ENCODE measurements at regions not wholly inside any gene's neighbourhood (a gene's known extent, or its start where the extent isn't known, plus 50 kb on each side); places are given as distances from the start of the nearest gene placed in this dataset.

DNA sequence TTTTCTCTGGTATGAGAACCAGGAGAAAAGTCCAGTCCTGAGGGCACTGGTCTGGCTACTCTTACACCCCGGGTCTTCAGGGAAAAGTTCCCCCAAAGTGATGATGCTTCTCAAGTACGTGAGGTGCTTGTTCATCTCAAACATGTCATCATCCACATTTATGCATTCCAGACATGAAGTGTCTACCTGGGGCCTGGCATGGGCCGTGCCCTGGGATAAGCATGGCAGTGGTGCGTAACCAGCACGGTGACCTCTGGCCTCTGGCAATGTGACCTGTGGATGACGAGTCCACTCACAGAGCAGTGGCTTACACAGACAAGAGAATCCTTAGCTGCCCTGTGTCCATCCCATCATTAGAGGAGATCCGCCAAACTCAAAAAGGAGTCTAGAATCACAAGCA is 74.8 kb upstream of the LGALSL start:
- Histone ChIP-seq H3K9me3 (replicated peaks) (no peaks in the 10 kb centered on the region), H3K27ac (no peak overlapping the region), H3K27me3 (no peaks in the 10 kb centered on the region), H3K4me1 (peaks cover 9% of the 10 kb centered on the region), H3K4me3 (no peak overlapping the region), H3K36me3 (no peaks in the 10 kb centered on the region)
- no peak for DNase-seq

DNA sequence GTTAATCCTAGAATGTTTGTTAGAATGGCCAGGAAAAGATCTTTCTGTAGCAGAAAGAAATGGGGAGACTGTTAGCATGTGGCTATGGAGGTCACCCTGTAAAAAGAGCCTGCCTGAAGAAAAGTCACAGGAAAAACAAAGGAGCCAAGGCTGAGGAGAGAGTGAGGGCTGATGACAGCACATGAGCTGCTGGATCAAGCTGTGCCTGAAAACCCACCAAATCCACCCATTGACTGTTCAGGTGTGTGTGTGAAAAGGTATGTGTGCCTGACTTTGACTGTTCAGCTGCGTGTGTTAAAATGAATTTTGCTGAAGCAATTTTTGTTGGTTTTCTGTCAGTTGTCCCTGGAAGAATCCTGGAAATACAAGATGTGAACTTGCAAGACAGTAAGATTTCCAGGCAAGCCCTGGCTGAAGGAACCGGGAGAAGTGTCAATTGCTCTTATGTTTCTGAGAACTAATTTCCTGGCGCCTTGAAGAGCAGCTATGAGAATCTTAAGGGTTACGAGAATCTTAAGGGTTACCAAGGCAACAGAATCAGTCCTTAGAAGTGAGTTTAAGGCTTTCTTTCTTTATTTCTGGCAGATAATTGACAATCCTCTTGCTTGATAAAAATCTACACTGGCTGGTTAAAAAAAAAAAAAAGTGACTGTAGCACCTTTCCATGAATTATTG is 73.0 kb upstream of the LGALSL start:
- Histone ChIP-seq H3K36me3 (no peaks in the 10 kb centered on the region), H3K27ac (no peak overlapping the region), H3K4me3 (no peak overlapping the region), H3K27me3 (no peaks in the 10 kb centered on the region), H3K9me3 (replicated peaks) (no peaks in the 10 kb centered on the region), H3K4me1 (no peaks in the 10 kb centered on the region)
- DNase-seq, result no peak

- H3K36me3 ChIP-seq, result no peaks in the 10 kb centered on the region
- H3K4me3 ChIP-seq, result no peak overlapping the region
- DNase-seq, result no peak
- H3K27ac ChIP-seq, result no peak overlapping the region
- no peaks in the 10 kb centered on the region for H3K27me3 ChIP-seq
- no peaks in the 10 kb centered on the region for H3K9me3 ChIP-seq (replicated peaks)
- H3K4me1 ChIP-seq, result no peaks in the 10 kb centered on the region
These were observed 70.9 kb upstream of the LGALSL start for GRCh38 chr2:64383016-64383591.

- Histone ChIP-seq H3K9me3 (replicated peaks) (no peaks in the 10 kb centered on the region), H3K27me3 (no peaks in the 10 kb centered on the region), H3K4me1 (no peaks in the 10 kb centered on the region), H3K27ac (no peak overlapping the region), H3K36me3 (no peaks in the 10 kb centered on the region), H3K4me3 (no peak overlapping the region)
- DNase-seq, result no peak
These were observed 70.1 kb upstream of the LGALSL start for GRCh38 chr2:64383881-64384280.

GRCh38 chr2:64386676-64387075 is 67.3 kb upstream of the LGALSL start:
- DNase-seq, result no peak
- Histone ChIP-seq H3K9me3 (replicated peaks) (no peaks in the 10 kb centered on the region; the same call in 1 of the 2 replicates), H3K27ac (no peak overlapping the region), H3K36me3 (no peaks in the 10 kb centered on the region), H3K4me1 (no peaks in the 10 kb centered on the region), H3K4me3 (no peak overlapping the region), H3K27me3 (no peaks in the 10 kb centered on the region)

- no peaks in the 10 kb centered on the region for H3K36me3 ChIP-seq
- no peak overlapping the region for H3K4me3 ChIP-seq
- H3K9me3 ChIP-seq (replicated peaks), result no peaks in the 10 kb centered on the region; the same call in 1 of the 2 replicates
- H3K4me1 ChIP-seq, result no peaks in the 10 kb centered on the region
- no peak for DNase-seq
- no peaks in the 10 kb centered on the region for H3K27me3 ChIP-seq
- no peak overlapping the region for H3K27ac ChIP-seq
These were observed 63.4 kb upstream of the LGALSL start for GRCh38 chr2:64390586-64390985.

GRCh38 chr2:64391424-64391823 is 62.5 kb upstream of the LGALSL start:
- H3K4me3 ChIP-seq, result no peak overlapping the region
- DNase-seq, result no peak
- no peaks in the 10 kb centered on the region for H3K27me3 ChIP-seq
- H3K27ac ChIP-seq, result no peak overlapping the region
- H3K9me3 ChIP-seq (replicated peaks), result no peaks in the 10 kb centered on the region; the same call in 1 of the 2 replicates
- no peaks in the 10 kb centered on the region for H3K4me1 ChIP-seq
- H3K36me3 ChIP-seq, result no peaks in the 10 kb centered on the region

DNA sequence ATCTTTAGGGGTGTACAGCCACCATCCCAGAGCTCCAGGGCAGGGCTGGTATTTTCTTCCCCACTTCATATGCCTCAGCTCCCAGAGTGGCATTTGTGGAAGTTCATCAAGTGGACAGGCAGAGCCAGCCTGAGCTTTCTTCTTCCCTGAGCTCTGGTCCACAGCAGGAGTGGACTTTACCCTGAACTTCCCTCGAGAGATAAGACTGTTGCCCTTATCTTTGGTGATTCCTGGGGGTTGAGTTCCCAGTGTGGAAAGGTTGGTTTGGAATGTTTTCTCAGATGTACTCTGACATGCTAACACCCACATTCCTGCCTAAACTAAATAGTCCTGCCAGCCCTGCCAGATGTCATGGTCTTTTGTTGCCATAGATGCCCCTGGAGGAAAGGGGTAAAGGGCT is 62.0 kb upstream of the LGALSL start:
- H3K9me3 ChIP-seq (replicated peaks), result no peaks in the 10 kb centered on the region; the same call in 1 of the 2 replicates
- no peak overlapping the region for H3K4me3 ChIP-seq
- no peaks in the 10 kb centered on the region for H3K36me3 ChIP-seq
- no peaks in the 10 kb centered on the region for H3K4me1 ChIP-seq
- no peak overlapping the region for H3K27ac ChIP-seq
- H3K27me3 ChIP-seq, result no peaks in the 10 kb centered on the region
- DNase-seq, result no peak

GRCh38 chr2:64392529-64392928 is 61.4 kb upstream of the LGALSL start:
- Histone ChIP-seq H3K27me3 (no peaks in the 10 kb centered on the region), H3K4me3 (no peak overlapping the region), H3K4me1 (no peaks in the 10 kb centered on the region), H3K27ac (no peak overlapping the region), H3K36me3 (no peaks in the 10 kb centered on the region), H3K9me3 (replicated peaks) (no peaks in the 10 kb centered on the region; the same call in 1 of the 2 replicates)
- no peak for DNase-seq

GRCh38 chr2:64393383-64394010 is 60.5 kb upstream of the LGALSL start:
- Histone ChIP-seq H3K9me3 (replicated peaks) (no peaks in the 10 kb centered on the region; the same call in 1 of the 2 replicates), H3K36me3 (no peaks in the 10 kb centered on the region), H3K27me3 (no peaks in the 10 kb centered on the region), H3K27ac (no peak overlapping the region), H3K4me1 (no peaks in the 10 kb centered on the region), H3K4me3 (no peak overlapping the region)
- DNase-seq, result no peak

DNA sequence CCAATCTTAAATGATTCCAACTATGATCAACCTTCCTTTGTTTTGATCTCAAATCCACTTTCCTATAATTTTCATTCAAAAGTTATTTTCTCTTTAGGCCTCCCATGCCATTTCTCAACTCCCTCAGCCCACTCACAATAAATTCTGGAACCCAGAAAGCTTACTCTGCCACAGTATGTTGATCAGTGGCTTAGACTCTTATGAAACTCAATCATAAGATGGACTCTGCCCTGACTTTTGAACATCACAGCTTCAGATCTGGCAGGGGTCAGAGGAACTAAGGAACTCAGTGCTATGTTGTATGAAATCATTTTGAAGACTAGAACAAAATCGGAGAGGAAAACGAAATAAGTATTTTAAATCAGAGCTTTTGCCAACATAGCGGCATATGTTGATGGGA is 59.8 kb upstream of the LGALSL start:
- Histone ChIP-seq H3K27me3 (no peaks in the 10 kb centered on the region), H3K9me3 (replicated peaks) (no peaks in the 10 kb centered on the region; the same call in 1 of the 2 replicates), H3K4me1 (no peaks in the 10 kb centered on the region), H3K27ac (no peak overlapping the region), H3K4me3 (no peak overlapping the region), H3K36me3 (no peaks in the 10 kb centered on the region)
- no peak for DNase-seq

DNA sequence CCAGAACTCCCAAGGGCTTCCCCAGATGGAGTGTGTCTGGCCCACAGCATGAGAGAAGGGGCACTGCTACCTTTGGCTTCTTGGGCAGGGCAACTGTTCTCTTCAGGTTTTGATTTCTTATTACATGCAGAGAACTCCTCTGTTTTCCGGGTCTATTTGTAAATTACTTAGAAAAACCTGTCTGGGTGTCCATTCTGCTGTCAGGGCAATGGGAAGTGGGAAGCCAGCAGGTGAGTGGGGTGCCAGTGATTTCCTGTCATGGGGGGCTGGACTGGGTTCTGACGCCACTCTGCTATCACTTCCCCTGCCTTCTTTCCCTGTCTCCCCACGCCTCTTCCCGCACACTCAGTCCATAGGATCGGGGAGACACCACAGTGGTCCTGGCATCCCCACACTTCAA is 58.0 kb upstream of the LGALSL start:
- DNase-seq, result no peak
- H3K27me3 ChIP-seq, result no peaks in the 10 kb centered on the region

DNA sequence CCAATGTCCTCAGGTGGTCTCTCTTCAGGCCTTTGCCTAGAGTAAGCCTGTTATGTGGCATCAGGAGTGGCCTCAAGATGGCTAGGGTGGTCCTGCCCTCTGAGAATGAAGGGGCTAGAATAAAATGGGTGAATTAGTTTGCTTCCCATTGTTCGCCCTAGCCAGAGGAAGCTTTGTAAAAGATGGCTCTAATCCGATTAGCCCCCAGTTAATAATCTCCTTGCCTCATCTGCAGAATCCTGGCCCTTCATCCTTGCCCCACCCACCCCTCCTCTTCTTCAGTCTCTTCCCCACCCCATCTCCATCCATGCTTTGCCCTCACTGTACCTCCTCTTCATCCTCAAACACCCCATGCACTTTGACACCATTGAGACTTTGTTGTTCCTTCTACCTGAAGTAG is 57.4 kb upstream of the LGALSL start:
- H3K4me1 ChIP-seq, result peaks cover 16% of the 10 kb centered on the region
- no peaks in the 10 kb centered on the region for H3K36me3 ChIP-seq
- H3K27me3 ChIP-seq, result no peaks in the 10 kb centered on the region
- no peak overlapping the region for H3K4me3 ChIP-seq
- no peaks in the 10 kb centered on the region for H3K9me3 ChIP-seq (replicated peaks)
- no peak overlapping the region for H3K27ac ChIP-seq
- no peak for DNase-seq

More for the DNA sequence above, 58.0 kb upstream of the LGALSL start:
- Histone ChIP-seq H3K9me3 (replicated peaks) (no peaks in the 10 kb centered on the region), H3K4me1 (peaks cover 10% of the 10 kb centered on the region), H3K36me3 (no peaks in the 10 kb centered on the region), H3K4me3 (no peak overlapping the region), H3K27ac (no peak overlapping the region)

GRCh38 chr2:64398516-64399129 is 55.3 kb upstream of the LGALSL start:
- H3K4me1 ChIP-seq, result peaks cover 34% of the 10 kb centered on the region
- H3K9me3 ChIP-seq (replicated peaks), result no peaks in the 10 kb centered on the region
- no peak overlapping the region for H3K27ac ChIP-seq
- H3K4me3 ChIP-seq, result no peak overlapping the region
- H3K27me3 ChIP-seq, result no peaks in the 10 kb centered on the region
- H3K36me3 ChIP-seq, result no peaks in the 10 kb centered on the region
- DNase-seq, result no peak

DNA sequence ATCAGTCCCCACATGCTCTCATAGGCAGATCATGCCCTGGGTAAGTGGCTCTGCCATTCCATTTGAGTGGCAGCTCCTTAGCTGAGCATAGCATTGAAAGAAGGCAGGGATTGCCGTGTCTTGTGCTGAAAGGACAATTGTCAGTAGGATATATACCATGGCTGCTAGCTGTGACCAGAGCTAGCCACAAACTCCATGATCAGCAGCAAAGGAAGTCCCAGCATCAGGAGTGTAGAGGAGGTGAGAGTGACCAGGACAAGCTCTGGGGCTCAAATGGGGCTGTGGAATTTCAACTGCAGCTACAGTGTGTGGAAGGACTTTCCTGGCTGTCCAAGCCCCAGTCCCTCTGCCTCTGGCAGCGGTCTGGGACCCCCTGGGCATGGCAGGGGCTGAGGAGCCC is 54.4 kb upstream of the LGALSL start:
- H3K27ac ChIP-seq, result no peak overlapping the region
- no peaks in the 10 kb centered on the region for H3K27me3 ChIP-seq
- H3K36me3 ChIP-seq, result no peaks in the 10 kb centered on the region
- H3K9me3 ChIP-seq (replicated peaks), result no peaks in the 10 kb centered on the region
- no peak for DNase-seq
- peaks cover 43% of the 10 kb centered on the region for H3K4me1 ChIP-seq
- no peak overlapping the region for H3K4me3 ChIP-seq
